GM21723 (cell line): ENCODE measurements at regions not wholly inside any gene's neighbourhood (a gene's known extent, or its start where the extent isn't known, plus 50 kb on each side); places are given as distances from the start of the nearest gene placed in this dataset.

Source experiments
- ATAC-seq: cut with Tn5 transposase; IDR thresholded peaks from one replicate; pipeline ENCODE4 v1.9.1; 2021; ENCODE audit warnings: mild to moderate bottlenecking, moderate library complexity; ENCODE audit not compliant: unreplicated experiment

- ATAC-seq = no peak
Observed at GRCh38 chr13:106681536-106681935, 113.6 kb upstream of the ARGLU1 start.

GRCh38 chr13:106680796-106681472 is 113.0 kb upstream of the ARGLU1 start:
- no peak for ATAC-seq

- no peak for ATAC-seq
Observed at GRCh38 chr13:106678646-106679418, 110.9 kb upstream of the ARGLU1 start.

DNA sequence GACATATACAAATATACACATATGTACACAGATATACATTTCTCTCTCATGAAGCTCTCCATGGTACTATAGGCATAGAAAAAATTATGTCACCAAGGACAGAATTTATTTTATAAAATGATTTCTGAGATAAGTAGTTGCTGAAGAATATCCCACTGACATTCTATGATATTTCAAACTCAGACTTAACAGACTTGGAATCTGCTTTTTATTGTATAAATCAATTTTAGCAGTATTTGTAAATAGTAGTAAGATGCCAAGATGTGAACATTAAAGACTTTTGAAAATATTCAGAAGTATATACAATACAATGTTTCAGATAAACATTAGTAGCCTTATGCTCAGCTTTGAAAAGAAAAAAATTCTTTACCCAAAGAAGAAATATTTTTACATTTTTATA is 107.4 kb upstream of the ARGLU1 start:
- ATAC-seq = no peak

DNA sequence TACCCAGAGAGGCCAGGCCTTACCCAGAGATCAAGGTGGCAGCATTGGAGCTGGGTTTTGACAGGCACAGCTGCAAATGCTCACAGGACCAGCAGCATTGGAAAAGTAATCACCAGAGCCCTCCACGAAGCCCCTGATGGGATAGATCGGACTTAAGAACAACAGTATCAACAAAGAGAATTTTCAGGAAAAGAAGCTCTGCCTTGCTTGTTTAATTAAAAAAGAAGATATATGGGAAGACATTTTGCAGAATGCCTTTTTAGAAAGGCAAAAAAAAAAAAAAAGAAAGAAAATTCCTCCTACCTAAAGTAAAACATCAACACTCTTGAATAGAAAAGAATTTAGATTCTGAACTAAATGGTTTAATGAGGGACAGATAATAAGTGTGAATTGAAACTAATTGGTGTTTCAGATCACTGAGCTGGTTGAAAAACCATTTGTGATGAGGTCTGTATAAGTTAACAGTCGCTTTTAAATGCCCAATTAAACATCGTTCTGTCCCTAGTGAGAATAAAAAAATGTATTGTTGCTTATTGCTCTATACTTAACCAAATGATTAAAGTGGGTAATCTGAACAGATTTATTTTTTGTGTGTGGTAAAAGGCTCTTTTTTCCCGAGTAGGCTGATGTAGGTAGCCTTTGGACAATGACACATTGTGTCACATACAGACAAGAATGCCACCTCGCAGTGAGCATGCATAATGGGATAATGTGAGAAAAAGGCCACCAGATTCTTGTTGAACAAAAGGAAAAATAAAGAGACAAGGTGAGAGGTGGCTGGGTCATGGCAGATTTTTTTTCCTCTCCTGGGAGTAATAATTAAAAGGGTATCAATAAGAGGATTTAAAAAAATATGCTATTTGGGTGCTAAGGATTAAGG is 93.0 kb upstream of the ARGLU1 start:
- no peak for ATAC-seq

GRCh38 chr13:106657104-106657503 is 89.2 kb upstream of the ARGLU1 start:
- ATAC-seq = no peak

DNA sequence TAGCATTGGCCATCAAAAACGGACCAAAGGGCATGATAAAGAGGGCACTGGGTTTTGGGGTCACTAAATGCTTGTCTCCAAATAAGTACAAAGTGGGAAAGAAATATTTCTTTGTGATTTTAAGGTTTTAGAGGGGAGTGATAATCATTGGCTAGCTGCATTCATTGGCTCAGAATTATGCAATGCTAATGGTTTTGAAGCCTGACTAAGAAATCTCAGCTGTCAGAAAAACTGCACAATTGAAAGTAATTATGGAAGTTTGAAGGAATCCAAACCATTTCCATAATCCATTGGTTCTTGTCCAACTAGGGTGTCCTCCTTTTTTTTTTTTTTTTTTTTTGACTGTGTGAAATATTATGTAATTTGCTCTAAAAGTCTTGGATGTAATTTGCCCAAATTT is 88.2 kb upstream of the ARGLU1 start:
- ATAC-seq = no peak

GRCh38 chr13:106651442-106651841 is 83.5 kb upstream of the ARGLU1 start:
- no peak for ATAC-seq

- no peak for ATAC-seq
Observed at GRCh38 chr13:106650690-106651205, 82.8 kb upstream of the ARGLU1 start.

DNA sequence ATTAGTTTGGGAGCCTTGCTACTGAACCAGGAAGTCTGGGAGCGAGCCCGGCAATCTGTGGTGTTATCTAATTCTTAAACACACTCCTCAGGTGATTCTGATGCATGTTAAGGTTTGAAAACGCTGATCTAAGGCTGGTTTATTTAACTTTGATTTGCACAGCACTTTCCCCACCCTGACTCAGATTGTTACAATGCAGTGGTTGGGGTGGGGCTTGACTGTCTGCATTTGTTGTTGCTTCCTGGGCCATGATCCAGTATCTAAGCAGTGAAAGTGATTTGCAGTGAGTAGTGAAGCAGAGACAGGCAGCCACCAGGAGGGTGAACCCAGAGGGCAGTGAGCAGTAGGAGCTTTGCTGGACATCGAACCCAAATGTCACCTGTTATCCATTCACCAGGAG is 81.6 kb upstream of the ARGLU1 start:
- no peak for ATAC-seq

DNA sequence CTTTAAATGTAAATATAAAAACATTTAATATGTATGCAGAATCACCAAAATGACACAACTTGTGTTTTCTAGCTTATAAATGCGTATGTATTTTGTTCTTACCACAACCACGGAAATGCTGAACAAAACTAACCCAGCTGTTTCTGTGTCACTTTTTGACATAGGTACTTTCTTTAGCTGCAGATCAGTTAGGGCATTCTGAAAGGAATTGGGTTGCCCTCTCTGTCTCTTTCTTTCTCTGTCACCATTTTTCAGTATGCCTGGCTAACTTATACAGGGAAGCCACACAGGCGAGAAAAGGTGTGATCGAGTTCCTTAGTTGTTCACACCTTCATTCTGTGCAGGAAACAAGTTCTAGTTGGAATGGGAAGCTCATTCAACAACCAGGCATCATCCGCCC is 72.6 kb upstream of the ARGLU1 start:
- ATAC-seq = no peak

GRCh38 chr13:106637519-106637918 is 69.6 kb upstream of the ARGLU1 start:
- no peak for ATAC-seq

DNA sequence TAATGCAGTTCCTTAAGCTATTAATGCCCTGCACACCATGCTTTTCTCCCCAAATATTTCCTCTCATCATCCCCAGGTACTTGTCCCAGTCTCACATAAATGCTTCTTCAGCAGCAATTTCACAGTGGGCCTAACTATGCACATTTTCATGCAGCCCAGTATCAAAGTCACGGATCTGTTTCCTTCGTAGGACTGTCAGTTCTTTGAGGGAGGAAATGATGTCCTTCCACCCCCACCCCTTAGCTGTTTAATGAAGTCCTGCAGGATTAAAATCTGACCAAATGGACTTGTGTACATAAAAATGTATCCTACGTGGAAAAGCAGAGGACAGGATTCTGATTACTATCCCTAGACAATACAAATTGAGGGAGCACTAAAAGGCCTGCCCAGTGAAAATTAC is 68.6 kb upstream of the ARGLU1 start:
- ATAC-seq = no peak

DNA sequence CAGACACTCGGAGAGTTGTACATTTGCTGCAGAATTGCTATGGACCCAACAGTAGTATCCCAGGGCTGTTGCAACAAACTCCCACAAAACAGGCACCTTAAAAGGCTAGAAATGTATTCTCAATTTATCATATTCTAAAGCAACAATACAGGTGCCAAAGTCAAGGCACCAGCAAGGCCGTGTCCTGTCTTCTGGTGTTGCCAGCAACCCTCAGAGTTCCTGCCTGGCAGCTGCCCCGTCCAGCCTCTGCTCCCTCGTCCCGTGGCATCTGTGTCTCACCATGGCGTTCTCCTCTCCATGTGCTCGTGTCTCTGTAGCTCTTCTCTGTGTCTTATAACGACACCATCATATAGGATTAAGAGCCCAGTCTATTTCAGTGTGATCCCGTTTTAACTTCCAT is 67.7 kb upstream of the ARGLU1 start:
- no peak for ATAC-seq

DNA sequence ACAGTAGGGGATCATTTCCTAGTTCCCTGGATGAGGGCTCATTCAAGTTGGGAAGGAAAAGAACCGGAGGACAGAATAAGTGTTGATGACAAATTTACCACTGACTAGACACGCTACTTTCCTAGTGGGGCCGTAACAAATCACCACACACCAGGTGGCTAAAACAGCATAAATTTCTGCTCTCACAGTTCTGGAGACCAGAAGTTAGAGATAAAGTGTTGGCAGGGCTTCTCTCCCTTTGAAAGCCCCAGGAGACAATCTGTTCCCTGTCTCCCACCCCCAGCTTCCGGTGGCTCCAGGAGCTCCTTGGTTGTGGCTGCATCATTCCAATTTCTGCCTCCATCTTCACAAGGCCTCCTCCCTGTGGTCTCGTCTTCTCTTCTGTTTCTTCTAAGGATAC is 65.4 kb upstream of the ARGLU1 start:
- no peak for ATAC-seq

GRCh38 chr13:106630650-106631049 is 62.7 kb upstream of the ARGLU1 start:
- no peak for ATAC-seq

DNA sequence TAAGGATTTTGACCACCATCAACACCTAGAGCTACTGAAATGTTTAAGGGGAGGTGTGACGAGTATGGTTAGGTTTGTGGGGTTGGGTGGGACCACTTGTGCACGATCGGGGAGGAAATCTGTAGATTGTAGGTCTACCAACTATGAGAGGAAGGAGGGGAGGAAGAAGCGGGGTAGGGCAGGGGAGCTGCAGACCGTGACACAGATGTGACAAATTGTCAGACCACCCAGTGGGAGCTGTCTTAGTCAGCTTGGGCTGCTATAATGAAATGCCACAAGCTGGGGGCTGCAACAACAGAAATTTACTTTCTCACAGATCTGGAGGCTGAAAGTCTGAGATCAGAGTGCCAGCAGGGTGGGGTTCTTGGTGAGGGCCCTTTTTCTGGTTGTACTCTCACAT is 62.2 kb upstream of the ARGLU1 start:
- no peak for ATAC-seq

DNA sequence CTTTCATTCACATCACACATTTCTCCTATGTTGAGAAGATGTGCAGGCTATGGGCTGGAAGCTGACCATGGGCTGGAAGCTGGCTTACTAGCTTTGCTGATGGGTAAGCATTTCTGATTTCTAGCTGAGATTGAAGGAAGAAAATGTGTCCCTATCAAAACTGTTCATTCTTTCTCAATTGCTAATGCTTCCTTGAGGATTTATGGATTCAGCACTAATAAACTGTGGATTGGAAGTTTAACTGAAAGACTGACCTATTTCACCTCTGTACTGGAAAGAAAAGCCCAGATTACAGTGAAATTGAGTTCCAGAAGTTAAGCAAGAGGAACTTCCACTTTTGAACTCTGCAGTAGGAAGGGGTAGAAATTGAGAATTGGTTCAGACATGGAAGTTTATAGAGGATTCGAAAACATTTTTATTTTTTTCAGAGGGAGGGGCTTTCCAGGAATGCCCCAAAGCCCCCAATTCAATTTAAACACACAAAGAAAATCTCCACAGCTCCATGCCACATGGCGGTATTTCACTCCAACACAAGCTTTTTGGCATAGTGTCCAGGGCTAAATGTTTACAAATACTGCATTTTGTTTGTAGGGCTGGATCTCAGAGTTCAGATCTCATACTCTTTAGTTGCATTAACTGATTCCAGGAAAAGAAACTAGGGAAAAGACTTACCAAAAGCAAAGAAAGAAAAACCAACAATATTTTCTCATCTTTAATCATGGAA is 61.2 kb upstream of the ARGLU1 start:
- ATAC-seq = no peak

- no peak for ATAC-seq
Observed at GRCh38 chr13:106626473-106626872, 58.5 kb upstream of the ARGLU1 start.

- no peak for ATAC-seq
Observed at GRCh38 chr13:106625578-106625977, 57.6 kb upstream of the ARGLU1 start.
